Uterus (tissue), 3 donors: ENCODE measurements at regions not wholly inside any gene's neighbourhood (a gene's known extent, or its start where the extent isn't known, plus 50 kb on each side); places are given as distances from the start of the nearest gene placed in this dataset.

Experiments
- DNase-seq, 2 donors: peaks; one replicate each; pipeline ENCODE4 v3.0.0-alpha.2; 2019 to 2020
- H3K27ac ChIP-seq, 2 donors: fragments of 200-600 bp; sonication (generic); 1 replicate in 1 of 2; 2 replicates in 1 of 2; pipeline ENCODE4 v1.5.1; 2016 to 2018
- H3K27me3 ChIP-seq, 2 donors: fragments of 200-600 bp; sonication (generic); one replicate each; pipeline ENCODE4 v1.5.1; 2018 to 2019; ENCODE audit warnings: control low read depth in 1 of 2
- H3K36me3 ChIP-seq, 2 donors: fragments of 200-600 bp; sonication (generic); one replicate each; pipeline ENCODE4 v1.5.1; 2019; ENCODE audit warnings: control low read depth in 1 of 2
- H3K4me1 ChIP-seq, 2 donors: fragments of 200-600 bp; sonication (generic); one replicate each; pipeline ENCODE4 v1.5.1; 2018 to 2019; ENCODE audit warnings: control low read depth in 1 of 2
- H3K4me3 ChIP-seq, 2 donors: fragments of 200-600 bp; sonication (generic); 1 replicate in 1 of 2; 2 replicates in 1 of 2; pipeline ENCODE4 v1.5.1; 2018 to 2019; ENCODE audit warnings: mild to moderate bottlenecking in 1 of 2
- H3K9me3 ChIP-seq, 2 donors: fragments of 200-600 bp; sonication (generic); one replicate each; pipeline ENCODE4 v1.5.1; 2019; ENCODE audit warnings: control low read depth in 1 of 2
- CTCF ChIP-seq, 4 experiments: fragments of 200-600 bp in 2 of 4; fragments of 450-650 bp in 2 of 4; sonication (generic) in 2 of 4; IDR thresholded peaks; one replicate each; pipeline ENCODE4 v1.5.1; 2016 to 2019; ENCODE audit warnings: antibody characterized with exemption in 4 of 4, mild to moderate bottlenecking in 2 of 4, moderate library complexity in 1 of 4
- POLR2A ChIP-seq, 2 donors: fragments of 450-650 bp; IDR thresholded peaks; one replicate each; pipeline ENCODE4 v1.6.1; 2016; ENCODE audit warnings: antibody characterized with exemption in 2 of 2, mild to moderate bottlenecking in 1 of 2, moderate library complexity in 1 of 2
- intact Hi-C: fragments of 100-400 bp; cut with DNase I; formaldehyde crosslinking; loops from one replicate; pipeline ENCODE4 v1.15.1; 2023; ENCODE audit warnings: low total_unique reads
- donor health status: DM: yes; HTN: yes; CAD: no.

- TF ChIP-seq CTCF (IDR thresholded peaks at IDR 0.05): no peak
- no peak for TF ChIP-seq POLR2A (IDR thresholded peaks at IDR 0.05)
- Histone ChIP-seq H3K27ac (no peak overlapping the region), H3K4me1 (no peaks in the 10 kb centered on the region), H3K4me3 (no peak overlapping the region), H3K36me3 (no peaks in the 10 kb centered on the region), H3K27me3 (no peaks in the 10 kb centered on the region), H3K9me3 (no peaks in the 10 kb centered on the region)
- DNase-seq: no peak
- intact Hi-C loops: no loop called here
Observed at GRCh38 chr6:168215121-168215808, 104.3 kb downstream of the DACT2 start.

GRCh38 chr6:168214586-168215104 is 104.9 kb downstream of the DACT2 start:
- DNase-seq: no peak
- H3K4me3 ChIP-seq: no peak overlapping the region
- H3K9me3 ChIP-seq: no peaks in the 10 kb centered on the region
- TF ChIP-seq CTCF (IDR thresholded peaks at IDR 0.05) (no peak), POLR2A (IDR thresholded peaks at IDR 0.05) (no peak)
- H3K4me1 ChIP-seq: no peaks in the 10 kb centered on the region
- no peak overlapping the region for H3K27ac ChIP-seq
- intact Hi-C loops: no loop called here
- no peaks in the 10 kb centered on the region for H3K36me3 ChIP-seq
- H3K27me3 ChIP-seq: no peaks in the 10 kb centered on the region

GRCh38 chr6:168213121-168213524 is 106.5 kb downstream of the DACT2 start:
- intact Hi-C loops: no loop called here
- Histone ChIP-seq H3K27me3 (no peaks in the 10 kb centered on the region), H3K4me1 (no peaks in the 10 kb centered on the region), H3K36me3 (no peaks in the 10 kb centered on the region), H3K4me3 (no peak overlapping the region), H3K9me3 (no peaks in the 10 kb centered on the region), H3K27ac (no peak overlapping the region)
- no peak for DNase-seq
- TF ChIP-seq POLR2A (IDR thresholded peaks at IDR 0.05) (no peak), CTCF (IDR thresholded peaks at IDR 0.05) (no peak)

- no peaks in the 10 kb centered on the region for H3K4me1 ChIP-seq
- H3K27me3 ChIP-seq: no peaks in the 10 kb centered on the region
- intact Hi-C loops: no loop called here
- no peaks in the 10 kb centered on the region for H3K36me3 ChIP-seq
- no peaks in the 10 kb centered on the region for H3K9me3 ChIP-seq
- TF ChIP-seq POLR2A (IDR thresholded peaks at IDR 0.05): no peak
- H3K4me3 ChIP-seq: no peak overlapping the region
- H3K27ac ChIP-seq: no peak overlapping the region
- DNase-seq: no peak
Observed at GRCh38 chr6:168212362-168212761, 107.2 kb downstream of the DACT2 start.

- Histone ChIP-seq H3K27ac (no peak overlapping the region), H3K36me3 (no peaks in the 10 kb centered on the region), H3K9me3 (no peaks in the 10 kb centered on the region), H3K4me3 (no peak overlapping the region), H3K27me3 (no peaks in the 10 kb centered on the region), H3K4me1 (no peaks in the 10 kb centered on the region)
- DNase-seq: no peak
- TF ChIP-seq POLR2A (IDR thresholded peaks at IDR 0.05) (no peak), CTCF (IDR thresholded peaks at IDR 0.05) (no peak)
- intact Hi-C loops: no loop called here
Observed at GRCh38 chr6:168211681-168212080, 107.9 kb downstream of the DACT2 start.
